NOMO-1 treated with DMSO at 0.1 percent for 48 hours (cell line): ENCODE measurements at regions not wholly inside any gene's neighbourhood (a gene's known extent, or its start where the extent isn't known, plus 50 kb on each side); places are given as distances from the start of the nearest gene placed in this dataset.

Experiments
- DNase-seq: peaks from one replicate; lab custom pipeline; 2025; ENCODE audit not compliant: unreplicated experiment; lab: John Stamatoyannopoulos, UW

- no peak for DNase-seq
Measured at GRCh38 chr16:66219491-66219890, 147.0 kb upstream of the CDH5 start.

- no peak for DNase-seq
Measured at GRCh38 chr16:66212428-66212827, 154.1 kb upstream of the CDH5 start.

GRCh38 chr16:66211651-66212050 lies 154.8 kb upstream of the CDH5 start:
- DNase-seq = no peak

GRCh38 chr16:66207883-66208265 lies 158.6 kb upstream of the CDH5 start:
- DNase-seq = peak; percentile 25

- peak; percentile 89 for DNase-seq
Measured at GRCh38 chr16:66207139-66207882, 159.2 kb upstream of the CDH5 start.

- no peak for DNase-seq
Measured at GRCh38 chr16:66206363-66206762, 160.1 kb upstream of the CDH5 start.

- DNase-seq = peak; percentile 84
Measured at GRCh38 chr16:66205287-66206231, 160.9 kb upstream of the CDH5 start.

- DNase-seq = no peak
Measured at GRCh38 chr16:66204756-66205155, 161.7 kb upstream of the CDH5 start.

GRCh38 chr16:66203476-66203875 lies 163.0 kb upstream of the CDH5 start:
- DNase-seq = no peak

GRCh38 chr16:66199189-66199588 lies 167.3 kb upstream of the CDH5 start:
- peak; percentile 47 for DNase-seq

GRCh38 chr16:66198641-66199040 lies 167.8 kb upstream of the CDH5 start:
- no peak for DNase-seq

- DNase-seq = no peak
Measured at GRCh38 chr16:66197668-66198278, 168.7 kb upstream of the CDH5 start.

- no peak for DNase-seq
Measured at GRCh38 chr16:66196770-66197169, 169.7 kb upstream of the CDH5 start.

- DNase-seq = no peak
Measured at GRCh38 chr16:66194866-66195265, 171.6 kb upstream of the CDH5 start.

GRCh38 chr16:66193543-66194229 lies 172.8 kb upstream of the CDH5 start:
- DNase-seq = no peak

- DNase-seq = no peak
Measured at GRCh38 chr16:66190411-66190810, 176.1 kb upstream of the CDH5 start.

- peak; percentile 13 for DNase-seq
Measured at GRCh38 chr16:66189951-66190350, 176.5 kb upstream of the CDH5 start.

GRCh38 chr16:66188917-66189725 lies 177.4 kb upstream of the CDH5 start:
- DNase-seq = no peak

- DNase-seq = no peak
Measured at GRCh38 chr16:66186251-66186785, 180.2 kb upstream of the CDH5 start.

- no peak for DNase-seq
Measured at GRCh38 chr16:66182592-66182991, 183.9 kb upstream of the CDH5 start.
